HCEC 1CT (cell line): ENCODE measurements at regions not wholly inside any gene's neighbourhood (a gene's known extent, or its start where the extent isn't known, plus 50 kb on each side); places are given as distances from the start of the nearest gene placed in this dataset.
"Not testable (repeated sequence)": the region's sequence is repeated elsewhere in the genome, so short reads cannot be mapped to it uniquely, and the experiment has no call there.

ENCODE experiments used
- DNase-seq: peaks from one replicate; pipeline ENCODE4 v3.0.0-alpha.2; 2017

GRCh38 chr10:42883993-42884983 is 101.7 kb downstream of the BMS1 start:
- no peak for DNase-seq

GRCh38 chr10:42885491-42886270 is 103.1 kb downstream of the BMS1 start:
- no peak for DNase-seq

GRCh38 chr10:42887734-42888503 is 105.3 kb downstream of the BMS1 start:
- no peak for DNase-seq

- DNase-seq, result no peak
Observed at GRCh38 chr10:42888504-42889095, 106.0 kb downstream of the BMS1 start.

- DNase-seq, result no peak
Observed at GRCh38 chr10:42896735-42897134, 114.1 kb downstream of the BMS1 start.

GRCh38 chr10:42898037-42898960 is 115.7 kb downstream of the BMS1 start:
- DNase-seq, result no peak

GRCh38 chr10:42899036-42899435 is 116.4 kb downstream of the BMS1 start:
- no peak for DNase-seq

- DNase-seq, result not testable (repeated sequence)
Observed at GRCh38 chr10:42900346-42900745, 117.8 kb downstream of the BMS1 start.

GRCh38 chr10:42911359-42911758 is 128.8 kb downstream of the BMS1 start:
- DNase-seq, result no peak

- no peak for DNase-seq
Observed at GRCh38 chr10:42916974-42917373, 134.4 kb downstream of the BMS1 start.

GRCh38 chr10:42917821-42918220 is 135.2 kb downstream of the BMS1 start:
- no peak for DNase-seq

GRCh38 chr10:42921951-42922350 is 139.4 kb downstream of the BMS1 start:
- DNase-seq, result no peak

- no peak for DNase-seq
Observed at GRCh38 chr10:42924484-42924883, 141.9 kb downstream of the BMS1 start.

GRCh38 chr10:42926843-42927242 is 144.2 kb downstream of the BMS1 start:
- DNase-seq, result no peak

GRCh38 chr10:42928064-42928463 is 145.5 kb downstream of the BMS1 start:
- DNase-seq, result no peak

GRCh38 chr10:42929236-42929635 is 146.6 kb downstream of the BMS1 start:
- DNase-seq, result no peak

GRCh38 chr10:42929993-42930392 is 146.9 kb upstream of the RET start:
- no peak for DNase-seq

GRCh38 chr10:42930516-42931192 is 146.2 kb upstream of the RET start:
- no peak for DNase-seq

GRCh38 chr10:42932116-42932515 is 144.8 kb upstream of the RET start:
- DNase-seq, result no peak

- DNase-seq, result no peak
Observed at GRCh38 chr10:42932735-42933447, 144.0 kb upstream of the RET start.
